ENCODE measurements at regions not wholly inside any gene's neighbourhood (a gene's known extent, or its start where the extent isn't known, plus 50 kb on each side); places are given as distances from the start of the nearest gene placed in this dataset.
A peak's percentile ranks its signal among the peaks of the same experiment; 100 is the strongest.

- Histone ChIP-seq H3K4me2 (ENCODE audit: low read length) (no peak overlapping the region), H3K79me2 (ENCODE audit: low read length) (no peaks in the 10 kb centered on the region), H2AFZ (ENCODE audit: low read length) (no peak overlapping the region), H3K27ac (ENCODE audit: low read length) (no peak overlapping the region), H3F3A (ENCODE audit: low read length, unreplicated experiment) (no peaks in the 10 kb centered on the region), H3K36me3 (ENCODE audit: low read depth, low read length) (no peaks in the 10 kb centered on the region), H3K9me3 (ENCODE audit: low read length) (no peaks in the 10 kb centered on the region), H3K4me3 (ENCODE audit: low read length) (no peak overlapping the region), H3K9ac (ENCODE audit: low read length) (no peak overlapping the region), H3K27me3 (ENCODE audit: low read length) (no peaks in the 10 kb centered on the region), H4K20me1 (ENCODE audit: low read length) (no peaks in the 10 kb centered on the region), H3K4me1 (ENCODE audit: insufficient read depth, low read length) (no peaks in the 10 kb centered on the region), H3K9me2 (replicated peaks; ENCODE audit: low read length) (no peaks in the 10 kb centered on the region)
- no TSS peak for BruUV-seq (replicated peaks)
- ChIA-PET POLR2A (ENCODE audit: unreplicated experiment) (interaction anchor here (0.6 kb wide), 1 partner anchor 19 kb away, joined by 9 read pairs; no protein-coding TSS in a partner anchor), CTCF (interaction anchor here (1.3 kb wide), 1 partner anchor 403 kb away, joined by 4 read pairs; no protein-coding TSS in a partner anchor)
- DNase-seq: no peak
- no peak for ATAC-seq
- intact Hi-C loops (cut with micrococcal nuclease): loop anchor here (1.0 to 10.0 kb wide), 3 partner anchors 250 to 403 kb away; no protein-coding TSS in a partner anchor
- TF ChIP-seq EZH2 (IDR thresholded peaks at IDR 0.05; ENCODE audit: low read length, unreplicated experiment) (no peak), EZH2phosphoT487 (IDR thresholded peaks at IDR 0.05; ENCODE audit: borderline replicate concordance, low read length) (no peak), CTCF (conservative IDR thresholded peaks at IDR 0.05; ENCODE audit: low read depth, low read length) (no peak)
Measured at GRCh38 chr13:54185101-54185500, 1156.5 kb downstream of the OLFM4 start.

- H3K4me2 ChIP-seq (ENCODE audit: low read length): no peak overlapping the region
- peak; percentile 38; the same call in 1 of the 2 replicates for ATAC-seq
- no peak overlapping the region for H3K9ac ChIP-seq (ENCODE audit: low read length)
- no TSS peak for BruUV-seq (replicated peaks)
- CTCF ChIA-PET: interaction anchor here (1.3 kb wide), 1 partner anchor 403 kb away, joined by 4 read pairs; no protein-coding TSS in a partner anchor
- no peaks in the 10 kb centered on the region for H3K4me1 ChIP-seq (ENCODE audit: insufficient read depth, low read length)
- H4K20me1 ChIP-seq (ENCODE audit: low read length): no peaks in the 10 kb centered on the region
- DNase-seq: peak; percentile 25
- POLR2A ChIA-PET (ENCODE audit: unreplicated experiment): interaction anchor here (0.6 kb wide), 1 partner anchor 18 kb away, joined by 9 read pairs; no protein-coding TSS in a partner anchor
- no peaks in the 10 kb centered on the region for H3K9me2 ChIP-seq (replicated peaks; ENCODE audit: low read length)
- H3K4me3 ChIP-seq (ENCODE audit: low read length): no peak overlapping the region
- no peak overlapping the region for H2AFZ ChIP-seq (ENCODE audit: low read length)
- H3K27ac ChIP-seq (ENCODE audit: low read length): no peak overlapping the region
- H3K9me3 ChIP-seq (ENCODE audit: low read length): no peaks in the 10 kb centered on the region
- H3K79me2 ChIP-seq (ENCODE audit: low read length): no peaks in the 10 kb centered on the region
- no peaks in the 10 kb centered on the region for H3K36me3 ChIP-seq (ENCODE audit: low read depth, low read length)
- intact Hi-C loops (cut with micrococcal nuclease): loop anchor here (1.0 to 10.0 kb wide), 3 partner anchors 249 to 403 kb away; no protein-coding TSS in a partner anchor
- H3K27me3 ChIP-seq (ENCODE audit: low read length): no peaks in the 10 kb centered on the region
- TF ChIP-seq EZH2 (IDR thresholded peaks at IDR 0.05; ENCODE audit: low read length, unreplicated experiment): no peak
- peak; percentile 43; the same call in 1 of the 2 replicates for TF ChIP-seq CTCF (conservative IDR thresholded peaks at IDR 0.05; ENCODE audit: low read depth, low read length)
- no peak for TF ChIP-seq EZH2phosphoT487 (IDR thresholded peaks at IDR 0.05; ENCODE audit: borderline replicate concordance, low read length)
- no peaks in the 10 kb centered on the region for H3F3A ChIP-seq (ENCODE audit: low read length, unreplicated experiment)
Measured at GRCh38 chr13:54185785-54186184, 1157.2 kb downstream of the OLFM4 start.

- no peaks in the 10 kb centered on the region for H3K79me2 ChIP-seq (ENCODE audit: low read length)
Measured at GRCh38 chr13:54187461-54187860, 1158.8 kb downstream of the OLFM4 start.

More at GRCh38 chr13:54187461-54187860, 1158.8 kb downstream of the OLFM4 start:
- no peak overlapping the region for H3K4me2 ChIP-seq (ENCODE audit: low read length)
- no peak overlapping the region for H3K4me3 ChIP-seq (ENCODE audit: low read length)
- no peaks in the 10 kb centered on the region for H3K9me3 ChIP-seq (ENCODE audit: low read length)
- H4K20me1 ChIP-seq (ENCODE audit: low read length): no peaks in the 10 kb centered on the region
- no peak overlapping the region for H3K27ac ChIP-seq (ENCODE audit: low read length)
- no peaks in the 10 kb centered on the region for H3K4me1 ChIP-seq (ENCODE audit: insufficient read depth, low read length)
- no TSS peak for BruUV-seq (replicated peaks)
- H3K9ac ChIP-seq (ENCODE audit: low read length): no peak overlapping the region
- no peaks in the 10 kb centered on the region for H3F3A ChIP-seq (ENCODE audit: low read length, unreplicated experiment)
- CTCF ChIA-PET: no interaction called here
- no peak for DNase-seq
- H3K27me3 ChIP-seq (ENCODE audit: low read length): no peaks in the 10 kb centered on the region
- ATAC-seq: no peak
- no peak for TF ChIP-seq CTCF (conservative IDR thresholded peaks at IDR 0.05; ENCODE audit: low read depth, low read length)
- no peak for TF ChIP-seq EZH2phosphoT487 (IDR thresholded peaks at IDR 0.05; ENCODE audit: borderline replicate concordance, low read length)
- TF ChIP-seq EZH2 (IDR thresholded peaks at IDR 0.05; ENCODE audit: low read length, unreplicated experiment): no peak
- POLR2A ChIA-PET (ENCODE audit: unreplicated experiment): no interaction called here
- intact Hi-C loops (cut with micrococcal nuclease): loop anchor here (5.0 to 10.0 kb wide), 2 partner anchors 247 to 350 kb away; no protein-coding TSS in a partner anchor
- H2AFZ ChIP-seq (ENCODE audit: low read length): no peak overlapping the region
- H3K36me3 ChIP-seq (ENCODE audit: low read depth, low read length): no peaks in the 10 kb centered on the region
- no peaks in the 10 kb centered on the region for H3K9me2 ChIP-seq (replicated peaks; ENCODE audit: low read length)

All from PC-3 (cell line).